Coronary artery (tissue), 2 donors: ENCODE measurements at regions not wholly inside any gene's neighbourhood (a gene's known extent, or its start where the extent isn't known, plus 50 kb on each side); places are given as distances from the start of the nearest gene placed in this dataset.

Experiments used
- DNase-seq: peaks from one replicate; pipeline ENCODE4 v3.0.0-alpha.2; 2017; ENCODE audit warnings: low spot score
- H3K27ac ChIP-seq, 2 donors: fragments of 200-600 bp; sonication (generic); one replicate each; pipeline ENCODE4 v1.5.1; 2016 to 2019
- H3K4me3 ChIP-seq: fragments of 200-600 bp; sonication (generic); 2 replicates; pipeline ENCODE4 v1.5.1; 2016; ENCODE audit warnings: mild to moderate bottlenecking, moderate library complexity
- TF ChIP-seq, protein P1 (sequence below): fragments of 200-600 bp; sonication (generic); IDR thresholded peaks from one replicate; pipeline ENCODE4 v1.5.1; 2019; ENCODE audit warnings: antibody characterized with exemption

DNA sequence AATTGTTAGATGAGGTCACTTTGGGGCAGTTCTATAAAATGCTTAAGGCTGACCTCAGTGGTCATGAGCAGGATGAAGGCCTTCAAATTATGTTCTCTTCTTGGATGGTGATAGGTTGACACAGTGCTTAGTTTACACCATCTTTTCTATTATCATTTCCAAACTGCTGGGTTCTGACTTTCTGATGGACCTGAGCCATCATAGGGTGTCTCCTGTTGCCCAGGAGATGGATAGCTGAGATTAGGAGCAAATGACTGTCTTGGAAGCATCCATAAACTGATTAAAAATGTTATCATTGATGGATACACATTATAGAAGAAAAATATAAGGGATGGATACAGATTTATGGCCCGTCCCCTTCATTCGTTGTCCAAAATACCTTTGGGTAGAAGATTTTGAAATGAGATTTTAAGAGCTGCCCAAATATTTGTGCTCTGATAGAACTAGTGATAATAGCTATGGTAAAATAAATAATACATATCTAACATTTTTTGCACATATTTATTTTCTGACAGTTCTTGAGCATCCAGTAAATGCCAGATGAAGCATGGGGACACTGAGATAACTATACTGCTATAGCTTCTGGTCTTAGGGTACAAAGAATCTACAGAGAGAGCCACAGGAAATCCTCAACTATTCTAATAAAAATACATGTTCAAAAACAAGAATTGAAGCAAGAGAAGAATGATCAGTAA lies 839.4 kb upstream of the LCORL start:
- no peak for DNase-seq
- TF ChIP-seq, protein P1, sequence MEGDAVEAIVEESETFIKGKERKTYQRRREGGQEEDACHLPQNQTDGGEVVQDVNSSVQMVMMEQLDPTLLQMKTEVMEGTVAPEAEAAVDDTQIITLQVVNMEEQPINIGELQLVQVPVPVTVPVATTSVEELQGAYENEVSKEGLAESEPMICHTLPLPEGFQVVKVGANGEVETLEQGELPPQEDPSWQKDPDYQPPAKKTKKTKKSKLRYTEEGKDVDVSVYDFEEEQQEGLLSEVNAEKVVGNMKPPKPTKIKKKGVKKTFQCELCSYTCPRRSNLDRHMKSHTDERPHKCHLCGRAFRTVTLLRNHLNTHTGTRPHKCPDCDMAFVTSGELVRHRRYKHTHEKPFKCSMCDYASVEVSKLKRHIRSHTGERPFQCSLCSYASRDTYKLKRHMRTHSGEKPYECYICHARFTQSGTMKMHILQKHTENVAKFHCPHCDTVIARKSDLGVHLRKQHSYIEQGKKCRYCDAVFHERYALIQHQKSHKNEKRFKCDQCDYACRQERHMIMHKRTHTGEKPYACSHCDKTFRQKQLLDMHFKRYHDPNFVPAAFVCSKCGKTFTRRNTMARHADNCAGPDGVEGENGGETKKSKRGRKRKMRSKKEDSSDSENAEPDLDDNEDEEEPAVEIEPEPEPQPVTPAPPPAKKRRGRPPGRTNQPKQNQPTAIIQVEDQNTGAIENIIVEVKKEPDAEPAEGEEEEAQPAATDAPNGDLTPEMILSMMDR = no peak
- H3K27ac ChIP-seq = no peak overlapping the region
- H3K4me3 ChIP-seq = no peak overlapping the region

DNA sequence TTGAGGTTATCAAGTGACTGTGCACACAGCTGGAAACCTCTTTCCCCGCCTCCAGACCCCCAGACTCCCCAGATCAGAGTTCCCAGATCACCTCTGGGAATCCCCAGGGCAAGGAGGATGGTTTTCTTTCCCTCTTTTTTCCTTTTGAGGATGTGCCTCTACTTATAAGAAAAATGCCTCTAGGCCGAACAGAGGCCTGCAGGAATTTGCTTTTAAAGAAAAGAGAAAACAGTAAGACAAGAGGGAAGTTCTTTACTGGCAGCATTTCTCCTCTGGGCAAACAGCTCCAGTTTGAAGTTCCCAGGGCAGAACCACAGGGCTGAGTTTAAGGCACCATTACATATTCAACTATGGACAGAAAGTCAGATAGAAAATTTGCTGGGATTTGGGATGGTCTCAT lies 837.9 kb upstream of the LCORL start:
- H3K4me3 ChIP-seq = no peak overlapping the region
- TF ChIP-seq, protein P1 = no peak
- no peak for DNase-seq
- H3K27ac ChIP-seq = no peak overlapping the region

DNA sequence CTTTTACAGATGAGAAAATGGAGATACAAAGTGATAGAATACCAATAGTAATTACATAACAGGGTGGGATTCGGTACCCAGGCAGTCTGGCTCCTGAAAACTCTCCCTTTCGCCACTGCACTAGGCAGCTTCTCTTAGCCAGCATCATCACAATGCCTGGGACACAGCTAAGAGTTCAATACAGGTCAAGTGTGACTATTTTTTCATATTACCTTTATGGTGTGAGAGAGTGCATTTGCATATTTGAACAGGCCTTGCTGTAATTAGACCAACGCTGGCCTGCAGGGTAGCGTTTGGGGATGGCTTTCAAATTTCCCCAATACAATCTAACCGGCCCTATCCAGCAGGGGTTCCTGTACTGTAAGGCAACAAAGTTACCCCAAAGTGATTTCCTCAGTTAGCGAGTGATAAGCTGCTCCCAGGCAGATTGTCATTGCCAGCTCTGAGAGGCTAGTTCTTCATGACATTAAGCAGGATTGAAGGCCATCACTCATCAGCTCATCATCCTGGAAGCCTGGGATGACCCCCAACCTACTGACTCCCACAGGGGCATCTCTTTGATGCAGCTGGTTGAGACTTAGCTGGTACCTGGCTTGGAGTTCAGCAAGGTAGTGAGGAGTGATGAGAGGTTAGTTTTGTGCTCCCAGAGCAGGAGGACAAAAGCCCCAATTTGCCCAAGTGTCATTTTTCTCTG lies 836.8 kb upstream of the LCORL start:
- no peak for DNase-seq
- Histone ChIP-seq H3K4me3 (no peak overlapping the region), H3K27ac (no peak overlapping the region)
- TF ChIP-seq, protein P1 = no peak

DNA sequence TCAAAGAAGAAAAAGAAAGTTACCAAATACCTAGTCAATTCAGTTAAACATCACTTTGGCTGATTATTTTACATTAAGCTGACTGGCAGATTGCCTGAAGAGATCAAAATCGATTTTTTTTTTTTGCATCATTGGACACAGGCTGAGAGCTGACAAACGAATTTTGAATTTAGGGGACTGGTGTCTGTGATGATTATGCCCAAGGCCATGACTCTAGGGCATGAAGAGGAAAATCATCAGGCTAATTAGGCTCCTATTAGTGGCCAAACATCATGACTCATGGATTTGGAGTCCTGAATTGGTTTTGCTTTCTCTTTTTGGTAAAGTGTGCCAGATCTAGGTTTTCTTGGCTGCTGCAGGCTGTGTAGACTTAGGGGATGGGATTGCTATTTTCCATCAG lies 829.3 kb upstream of the LCORL start:
- no peak overlapping the region for H3K27ac ChIP-seq
- H3K4me3 ChIP-seq = no peak overlapping the region
- no peak for DNase-seq
- TF ChIP-seq, protein P1 = no peak

DNA sequence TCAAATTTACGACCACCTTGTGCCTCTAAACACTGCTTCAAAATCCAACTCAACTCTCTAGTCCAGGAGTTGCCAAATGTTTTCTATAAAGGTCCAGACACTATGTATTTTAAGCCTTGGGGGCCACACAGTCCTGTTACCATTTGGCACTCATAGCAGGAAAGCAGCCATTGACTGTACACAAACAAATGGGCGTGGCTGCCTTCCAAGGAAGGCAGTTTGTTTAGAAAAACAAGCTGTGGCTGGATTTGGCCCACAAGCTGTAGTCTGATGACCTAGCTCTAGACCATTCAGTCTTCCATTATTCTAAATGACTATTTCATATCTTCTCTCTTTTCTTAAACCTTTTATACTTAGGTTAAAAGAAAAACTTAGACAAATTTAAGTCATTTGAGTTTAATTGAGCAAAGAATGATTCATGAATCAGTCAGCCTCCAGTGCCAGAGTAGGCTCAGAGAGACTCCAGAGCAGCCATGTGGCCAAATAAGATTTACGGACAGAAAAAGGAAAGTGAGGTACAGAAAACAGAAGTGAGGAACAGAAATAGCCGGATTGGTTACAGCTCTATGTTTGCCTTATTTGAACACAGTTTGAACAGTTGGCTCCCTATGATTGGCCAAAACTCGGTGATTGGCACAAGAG lies 825.8 kb upstream of the LCORL start:
- no peak overlapping the region for H3K4me3 ChIP-seq
- DNase-seq = no peak
- H3K27ac ChIP-seq = no peak overlapping the region
- TF ChIP-seq, protein P1 = no peak

DNA sequence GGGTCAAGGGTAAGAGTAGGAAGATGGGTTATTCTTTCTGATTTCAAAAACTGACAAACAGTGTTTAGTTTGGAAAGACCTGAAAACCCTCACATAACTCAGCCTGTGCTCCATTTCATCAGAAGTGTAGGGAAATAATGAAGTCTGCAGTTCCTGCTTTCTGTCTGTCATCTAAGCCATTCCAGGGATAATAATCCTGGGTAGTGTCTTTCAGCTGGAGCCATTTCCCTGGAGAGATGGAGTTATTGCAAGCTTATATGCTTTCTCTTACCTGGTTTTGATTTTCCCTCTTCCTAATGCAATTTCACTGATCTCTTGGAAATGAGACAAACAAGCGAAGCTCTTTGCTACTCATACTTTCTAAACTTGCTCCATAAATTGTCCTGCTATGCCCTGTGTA lies 824.8 kb upstream of the LCORL start:
- no peak for DNase-seq
- TF ChIP-seq, protein P1 = no peak
- Histone ChIP-seq H3K4me3 (no peak overlapping the region), H3K27ac (no peak overlapping the region)
